ENCODE measurements at regions not wholly inside any gene's neighbourhood (a gene's known extent, or its start where the extent isn't known, plus 50 kb on each side); places are given as distances from the start of the nearest gene placed in this dataset.

DNA sequence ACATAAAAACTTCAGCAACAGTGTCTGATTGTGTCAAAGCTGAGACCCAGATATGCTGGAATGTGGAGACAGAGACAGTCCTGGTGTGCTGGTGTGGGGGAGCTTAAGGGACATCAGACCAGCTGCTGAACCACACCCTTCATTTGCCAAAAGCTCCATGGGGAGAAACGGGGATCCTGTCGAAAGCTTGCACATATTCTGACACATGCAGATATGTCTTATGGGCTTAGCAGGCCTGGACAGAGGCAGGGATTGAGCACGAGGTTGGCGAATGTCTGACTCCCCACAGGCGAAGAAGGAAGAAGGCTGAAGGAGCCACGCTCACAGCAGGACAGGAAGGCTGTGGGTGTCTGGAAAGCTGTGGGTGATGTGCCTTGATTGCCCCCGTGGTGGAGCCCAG, 72.1 kb upstream of the ACSL1 start:
- Histone ChIP-seq H3K27ac (ENCODE audit: low read depth, low read length) (no peak overlapping the region), H3K9me3 (ENCODE audit: control insufficient read depth, insufficient read depth, low read length) (no peaks in the 10 kb centered on the region), H3K27me3 (ENCODE audit: control insufficient read depth, insufficient read depth, low read length) (no peaks in the 10 kb centered on the region), H3K4me3 (ENCODE audit: low read depth, low read length) (no peak overlapping the region)
- ChIA-PET POLR2A (no interaction called here), CTCF (no interaction called here)
- DNase-seq (ENCODE audit: low read depth, low spot score): no peak
- TF ChIP-seq, protein P1, sequence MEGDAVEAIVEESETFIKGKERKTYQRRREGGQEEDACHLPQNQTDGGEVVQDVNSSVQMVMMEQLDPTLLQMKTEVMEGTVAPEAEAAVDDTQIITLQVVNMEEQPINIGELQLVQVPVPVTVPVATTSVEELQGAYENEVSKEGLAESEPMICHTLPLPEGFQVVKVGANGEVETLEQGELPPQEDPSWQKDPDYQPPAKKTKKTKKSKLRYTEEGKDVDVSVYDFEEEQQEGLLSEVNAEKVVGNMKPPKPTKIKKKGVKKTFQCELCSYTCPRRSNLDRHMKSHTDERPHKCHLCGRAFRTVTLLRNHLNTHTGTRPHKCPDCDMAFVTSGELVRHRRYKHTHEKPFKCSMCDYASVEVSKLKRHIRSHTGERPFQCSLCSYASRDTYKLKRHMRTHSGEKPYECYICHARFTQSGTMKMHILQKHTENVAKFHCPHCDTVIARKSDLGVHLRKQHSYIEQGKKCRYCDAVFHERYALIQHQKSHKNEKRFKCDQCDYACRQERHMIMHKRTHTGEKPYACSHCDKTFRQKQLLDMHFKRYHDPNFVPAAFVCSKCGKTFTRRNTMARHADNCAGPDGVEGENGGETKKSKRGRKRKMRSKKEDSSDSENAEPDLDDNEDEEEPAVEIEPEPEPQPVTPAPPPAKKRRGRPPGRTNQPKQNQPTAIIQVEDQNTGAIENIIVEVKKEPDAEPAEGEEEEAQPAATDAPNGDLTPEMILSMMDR (IDR thresholded peaks at IDR 0.05; ENCODE audit: low read depth, low read length): no peak

DNA sequence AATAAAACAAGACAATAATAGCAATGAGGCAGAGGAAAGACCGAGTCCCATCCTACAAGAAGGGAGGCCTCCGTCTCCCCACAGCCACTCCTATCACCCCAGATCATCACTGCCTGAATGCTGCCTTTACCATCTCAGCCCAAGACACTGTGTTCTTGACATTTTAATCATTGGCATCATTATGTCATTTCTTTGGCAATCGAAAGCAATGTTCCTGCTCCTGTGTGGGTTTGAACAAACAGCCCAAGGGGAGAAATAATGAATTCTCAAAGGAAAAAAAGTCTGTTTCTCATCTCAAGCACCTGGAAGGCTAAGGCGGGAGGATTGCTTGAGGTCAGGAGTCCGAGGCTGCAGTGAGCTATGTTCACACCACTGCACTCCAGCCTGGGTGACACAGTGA, 73.0 kb upstream of the ACSL1 start:
- no peaks in the 10 kb centered on the region for H3K27me3 ChIP-seq (ENCODE audit: control insufficient read depth, insufficient read depth, low read length)
- no peaks in the 10 kb centered on the region for H3K9me3 ChIP-seq (ENCODE audit: control insufficient read depth, insufficient read depth, low read length)
- no peak overlapping the region for H3K4me3 ChIP-seq (ENCODE audit: low read depth, low read length)
- H3K27ac ChIP-seq (ENCODE audit: low read depth, low read length): no peak overlapping the region
- CTCF ChIA-PET: no interaction called here
- TF ChIP-seq, protein P1 (IDR thresholded peaks at IDR 0.05; ENCODE audit: low read depth, low read length): no peak
- no peak for DNase-seq (ENCODE audit: low read depth, low spot score)
- POLR2A ChIA-PET: no interaction called here

DNA sequence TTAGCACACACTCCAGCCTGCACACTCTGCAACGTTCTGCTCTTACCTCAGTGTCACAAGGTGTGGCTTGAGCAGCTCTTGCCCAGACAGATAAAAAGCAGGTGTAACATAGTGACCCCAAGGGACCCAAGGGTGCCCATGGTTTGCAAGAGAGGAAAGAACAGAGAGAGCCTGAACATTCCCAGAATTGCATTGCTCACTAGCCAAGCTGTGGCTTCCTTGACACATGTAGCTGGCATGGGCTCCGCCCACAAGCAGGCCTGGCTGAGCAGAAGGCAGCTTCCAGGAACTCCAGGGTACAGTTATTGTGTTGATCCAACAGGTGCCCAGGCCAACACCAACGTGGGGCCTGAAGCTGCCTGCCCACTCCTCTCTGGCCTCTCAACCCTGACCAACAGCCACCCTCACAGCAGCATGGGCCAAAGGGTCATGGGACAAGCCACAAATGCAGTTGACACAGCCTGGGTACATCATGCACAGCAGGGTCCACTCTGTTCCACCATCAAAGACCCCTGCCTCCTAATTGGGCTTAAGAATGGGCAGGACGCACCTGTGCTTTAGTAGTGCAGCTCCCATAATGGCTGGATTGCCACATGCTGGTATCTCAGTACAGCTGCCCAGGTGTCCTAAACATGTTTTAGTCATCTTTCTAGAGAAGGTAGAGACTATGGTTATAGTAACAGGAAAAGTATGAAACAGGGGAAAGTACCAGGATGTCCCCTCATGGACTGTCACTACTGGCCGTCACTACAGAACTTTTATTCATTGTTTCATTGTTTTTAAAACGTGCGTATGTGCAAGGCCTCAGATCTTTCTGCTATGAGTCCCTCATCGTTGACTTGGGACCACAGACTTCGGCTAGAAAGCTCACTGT, 73.7 kb upstream of the ACSL1 start:
- ChIA-PET POLR2A (interaction anchor here (0.6 kb wide), 1 partner anchor 153 kb away, joined by 4 read pairs; no protein-coding TSS in a partner anchor), CTCF (no interaction called here)
- TF ChIP-seq, protein P1 (IDR thresholded peaks at IDR 0.05; ENCODE audit: low read depth, low read length): no peak
- H3K27ac ChIP-seq (ENCODE audit: low read depth, low read length): no peak overlapping the region
- no peak overlapping the region for H3K4me3 ChIP-seq (ENCODE audit: low read depth, low read length)
- H3K27me3 ChIP-seq (ENCODE audit: control insufficient read depth, insufficient read depth, low read length): no peaks in the 10 kb centered on the region
- no peak for DNase-seq (ENCODE audit: low read depth, low spot score)
- no peaks in the 10 kb centered on the region for H3K9me3 ChIP-seq (ENCODE audit: control insufficient read depth, insufficient read depth, low read length)

DNA sequence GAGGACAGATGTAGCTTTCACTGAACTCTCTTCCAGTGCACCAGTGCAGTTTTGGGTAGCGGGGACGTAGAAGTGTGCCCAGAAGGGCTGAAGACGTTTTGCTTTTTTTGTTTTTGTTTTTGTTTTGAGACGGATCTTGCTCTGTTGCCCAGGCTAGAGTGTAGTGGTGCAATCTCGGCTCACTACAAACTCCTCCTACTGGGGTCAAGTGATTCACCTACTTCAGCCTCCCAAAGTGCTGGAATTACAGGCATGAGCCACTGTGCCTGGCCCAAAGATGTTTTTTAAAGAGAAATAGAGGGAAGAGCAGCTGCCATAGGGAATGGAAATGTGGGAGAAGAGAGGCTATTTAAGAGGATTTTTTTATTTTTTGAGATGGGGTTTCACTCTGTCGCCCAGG, 74.4 kb upstream of the ACSL1 start:
- Histone ChIP-seq H3K27ac (ENCODE audit: low read depth, low read length) (no peak overlapping the region), H3K4me3 (ENCODE audit: low read depth, low read length) (no peak overlapping the region), H3K9me3 (ENCODE audit: control insufficient read depth, insufficient read depth, low read length) (no peaks in the 10 kb centered on the region), H3K27me3 (ENCODE audit: control insufficient read depth, insufficient read depth, low read length) (no peaks in the 10 kb centered on the region)
- TF ChIP-seq, protein P1 (IDR thresholded peaks at IDR 0.05; ENCODE audit: low read depth, low read length): no peak
- no peak for DNase-seq (ENCODE audit: low read depth, low spot score)
- ChIA-PET POLR2A (no interaction called here), CTCF (no interaction called here)

DNA sequence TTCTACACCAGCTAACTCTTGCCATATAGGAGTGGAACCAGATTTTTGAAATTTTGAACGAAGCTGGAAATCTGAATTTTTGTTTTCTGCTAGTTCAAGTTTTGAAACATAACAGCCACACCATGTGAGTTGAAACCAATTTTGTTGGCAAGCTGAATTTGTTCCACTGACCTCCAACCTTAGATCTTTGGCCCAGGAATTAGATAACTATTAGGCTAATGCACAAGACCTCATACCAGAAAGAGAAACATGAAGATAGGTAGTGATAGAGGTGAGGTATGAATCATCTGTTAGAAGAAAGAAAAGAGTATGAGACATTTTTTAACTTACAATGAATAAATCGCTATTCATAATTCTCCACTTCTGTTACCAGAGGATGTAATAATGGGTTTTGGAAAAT, 76.8 kb upstream of the ACSL1 start:
- ChIA-PET CTCF (no interaction called here), POLR2A (no interaction called here)
- Histone ChIP-seq H3K27ac (ENCODE audit: low read depth, low read length) (no peak overlapping the region), H3K27me3 (ENCODE audit: control insufficient read depth, insufficient read depth, low read length) (no peaks in the 10 kb centered on the region), H3K9me3 (ENCODE audit: control insufficient read depth, insufficient read depth, low read length) (no peaks in the 10 kb centered on the region), H3K4me3 (ENCODE audit: low read depth, low read length) (no peak overlapping the region)
- DNase-seq (ENCODE audit: low read depth, low spot score): no peak
- TF ChIP-seq, protein P1 (IDR thresholded peaks at IDR 0.05; ENCODE audit: low read depth, low read length): no peak
